Non-pigmented ciliary epithelial cell (primary cell): ENCODE measurements at regions not wholly inside any gene's neighbourhood (a gene's known extent, or its start where the extent isn't known, plus 50 kb on each side); places are given as distances from the start of the nearest gene placed in this dataset.
A peak's percentile ranks its signal among the peaks of the same experiment; 100 is the strongest.
"Not testable (repeated sequence)": the region's sequence is repeated elsewhere in the genome, so short reads cannot be mapped to it uniquely, and the experiment has no call there.

ENCODE experiments used
- DNase-seq: peaks from one replicate; pipeline ENCODE4 v3.0.0-alpha.2; 2010; ENCODE audit warnings: low read depth

DNA sequence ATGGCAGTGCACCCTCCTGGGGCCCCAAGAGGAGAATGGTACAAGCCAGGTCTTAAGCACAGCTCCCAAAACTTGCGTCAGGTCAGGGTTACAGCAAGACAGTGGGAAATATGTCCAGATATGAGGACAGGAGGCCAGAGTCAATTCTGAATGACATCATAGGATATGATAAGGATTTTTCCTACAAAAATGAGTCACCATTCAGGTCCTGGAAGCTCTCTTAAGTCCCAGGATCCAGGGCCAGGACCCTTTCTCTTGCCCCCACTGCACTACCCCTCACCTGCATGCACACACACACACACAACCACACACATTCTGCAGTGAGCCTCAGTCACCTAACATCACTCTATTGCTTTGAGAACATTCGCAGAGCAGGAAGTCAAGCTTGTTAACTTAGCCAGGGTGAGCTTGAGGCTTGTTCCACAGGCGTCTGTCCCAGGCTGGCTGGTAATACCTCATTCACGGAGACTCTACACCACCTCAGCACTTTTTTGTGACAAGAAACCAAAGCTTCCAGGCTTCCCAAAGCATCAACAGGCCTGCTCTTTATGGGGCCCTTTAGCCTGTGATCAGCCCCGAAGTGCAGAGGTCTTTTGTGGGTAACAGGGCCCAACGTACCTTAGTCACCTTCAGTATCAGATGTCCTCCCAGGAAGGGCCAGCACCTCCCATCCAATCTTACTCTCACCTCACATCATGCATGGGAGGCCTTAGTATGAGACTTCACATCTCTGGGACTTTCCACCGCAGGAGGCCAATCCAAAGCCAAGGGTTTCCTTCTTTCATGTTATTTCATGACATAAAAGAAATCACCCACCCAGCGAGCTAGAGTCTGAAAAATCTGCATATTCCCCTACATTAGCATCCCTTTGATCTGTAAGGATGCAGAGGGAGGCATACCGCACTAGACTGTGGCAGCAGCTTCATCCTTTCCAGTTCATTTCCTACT, 74.0 kb upstream of the LIPC start:
- DNase-seq, result no peak

DNA sequence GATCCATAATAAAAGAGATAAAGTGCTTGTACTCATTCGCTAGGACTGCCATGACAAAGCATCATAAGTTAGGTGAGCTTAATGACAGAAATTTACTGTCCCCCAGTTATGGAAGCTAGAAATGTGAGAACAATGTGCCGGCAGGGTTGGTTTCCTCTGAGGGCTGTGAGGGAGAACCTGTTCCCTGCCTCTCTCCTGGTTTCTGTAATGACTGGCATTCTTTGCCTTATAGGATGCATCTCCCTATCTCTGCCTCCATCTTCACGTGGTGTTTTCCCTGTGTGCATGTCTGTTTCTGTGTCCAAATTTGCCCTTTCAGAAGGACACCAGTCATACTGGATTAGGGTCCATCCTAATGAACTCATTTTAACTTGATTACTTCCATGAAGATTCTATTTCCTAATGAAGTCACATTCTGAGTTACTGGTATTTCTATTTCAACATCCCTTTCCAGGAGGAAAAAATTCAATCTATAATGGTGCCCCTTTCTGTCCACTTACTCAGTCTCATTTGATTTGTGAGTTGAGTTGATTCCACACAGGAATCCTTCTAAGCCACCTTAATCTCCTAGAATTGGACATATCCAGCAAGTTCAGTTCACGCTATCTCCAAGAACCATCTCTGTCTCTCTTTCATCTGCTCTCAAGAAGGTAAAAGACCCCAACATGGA, 71.2 kb upstream of the LIPC start:
- DNase-seq, result no peak

DNA sequence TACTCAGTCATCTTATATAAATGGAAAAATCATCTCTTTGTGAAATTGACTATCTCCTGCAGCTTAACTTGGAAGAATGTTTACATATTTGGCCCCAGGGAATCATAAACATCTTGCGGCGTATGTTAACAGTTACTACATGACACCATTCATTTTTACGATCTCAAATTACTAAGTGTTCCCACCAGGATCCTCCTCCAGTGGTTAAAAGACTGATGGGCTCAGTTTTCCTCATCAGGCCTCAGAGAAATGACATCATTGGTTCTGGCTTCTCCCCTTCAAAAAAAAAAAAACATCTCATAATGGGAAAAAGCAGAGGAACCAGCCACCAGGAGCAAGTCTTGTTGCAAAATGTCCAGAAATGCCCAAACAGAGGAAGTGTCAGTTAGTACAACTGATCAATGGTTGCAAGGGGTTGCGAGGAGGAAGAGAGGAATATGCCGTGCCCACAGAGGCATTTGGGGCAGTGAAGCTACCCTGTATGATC, 70.5 kb upstream of the LIPC start:
- peak; percentile 68 for DNase-seq

DNA sequence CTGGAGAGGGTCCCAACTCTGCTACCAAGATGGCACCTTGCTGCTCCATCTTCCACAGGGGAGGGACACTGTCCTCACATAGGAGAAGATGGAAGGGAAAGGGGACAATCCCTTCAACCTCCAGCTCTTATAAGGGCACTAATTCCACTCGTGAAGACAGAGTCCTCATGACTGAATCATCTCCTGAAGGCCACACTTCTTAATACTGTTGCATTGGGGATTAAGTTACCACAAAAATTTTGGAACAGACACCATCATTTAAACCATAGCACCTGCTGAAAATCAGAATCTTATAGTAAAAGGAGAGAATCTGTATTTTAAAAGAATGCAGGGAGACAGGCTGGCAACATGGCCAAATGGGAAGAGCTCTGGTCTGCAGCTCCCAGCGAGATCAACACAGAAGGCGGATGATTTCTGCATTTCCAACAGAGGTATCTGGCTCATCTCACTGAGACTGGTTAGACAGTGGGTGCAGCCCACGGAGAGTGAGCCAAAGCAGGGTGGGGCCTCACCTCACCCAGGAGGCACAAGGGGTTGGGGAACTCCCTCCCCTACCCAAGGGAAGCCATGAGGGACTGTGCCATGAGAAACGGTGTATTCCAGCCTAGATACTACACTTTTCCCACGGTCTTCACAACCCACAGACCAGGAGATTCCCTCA, 69.4 kb upstream of the LIPC start:
- no peak for DNase-seq

DNA sequence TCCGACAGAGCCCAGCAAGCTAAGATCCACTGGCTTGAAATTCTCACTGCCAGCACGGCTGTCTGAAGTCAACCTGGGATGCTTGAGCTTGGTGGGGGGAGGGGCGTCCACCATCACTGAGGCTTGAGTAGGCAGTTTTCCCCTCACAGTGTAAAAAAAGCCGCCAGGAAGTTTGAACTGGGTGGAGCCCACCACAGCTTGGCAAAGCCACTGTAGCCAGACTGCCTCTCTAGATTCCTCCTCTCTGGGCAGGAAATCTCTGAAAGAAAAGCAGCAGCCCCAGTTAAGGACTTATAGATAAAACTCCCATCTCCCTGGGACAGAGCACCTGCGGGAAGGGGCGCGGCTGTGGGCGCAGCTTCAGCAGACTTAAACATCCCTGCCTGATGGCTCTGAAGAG, 68.7 kb upstream of the LIPC start:
- DNase-seq, result not testable (repeated sequence)

DNA sequence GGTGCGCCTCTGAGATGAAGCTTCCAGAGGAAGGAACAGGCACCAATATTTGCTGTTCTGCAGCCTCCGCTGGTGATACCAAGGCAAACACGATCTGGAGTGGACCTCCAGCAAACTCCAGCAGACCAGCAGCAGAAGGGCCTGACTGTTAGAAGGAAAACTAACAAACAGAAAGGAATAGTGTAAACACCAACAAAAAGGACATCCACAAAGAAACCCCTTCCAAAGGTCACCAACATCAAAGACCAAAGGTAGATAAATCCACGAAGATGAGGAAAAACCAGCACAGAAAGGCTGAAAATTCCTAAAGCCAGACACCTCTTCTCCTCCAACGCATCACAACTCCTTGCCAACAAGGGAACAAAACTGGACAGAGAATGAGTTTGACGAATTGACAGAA, 68.1 kb upstream of the LIPC start:
- DNase-seq, result not testable (repeated sequence)

DNA sequence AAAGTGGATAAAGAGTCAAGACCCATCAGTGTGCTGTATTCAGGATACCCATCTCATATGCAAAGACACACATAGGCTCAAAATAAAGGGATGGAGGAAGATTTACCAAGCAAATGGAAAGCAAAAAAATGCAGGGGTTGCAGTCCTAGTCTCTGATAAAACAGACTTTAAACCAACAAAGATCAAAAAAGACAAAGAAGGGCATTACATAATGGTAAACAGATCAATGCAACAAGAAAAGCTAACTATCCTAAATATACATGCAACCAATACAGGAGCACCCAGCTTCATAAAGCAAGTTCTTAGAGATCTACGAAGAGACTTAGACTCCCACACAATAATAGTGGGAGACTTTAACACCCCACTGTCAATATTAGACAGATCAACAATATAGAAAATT, 66.7 kb upstream of the LIPC start:
- not testable (repeated sequence) for DNase-seq

DNA sequence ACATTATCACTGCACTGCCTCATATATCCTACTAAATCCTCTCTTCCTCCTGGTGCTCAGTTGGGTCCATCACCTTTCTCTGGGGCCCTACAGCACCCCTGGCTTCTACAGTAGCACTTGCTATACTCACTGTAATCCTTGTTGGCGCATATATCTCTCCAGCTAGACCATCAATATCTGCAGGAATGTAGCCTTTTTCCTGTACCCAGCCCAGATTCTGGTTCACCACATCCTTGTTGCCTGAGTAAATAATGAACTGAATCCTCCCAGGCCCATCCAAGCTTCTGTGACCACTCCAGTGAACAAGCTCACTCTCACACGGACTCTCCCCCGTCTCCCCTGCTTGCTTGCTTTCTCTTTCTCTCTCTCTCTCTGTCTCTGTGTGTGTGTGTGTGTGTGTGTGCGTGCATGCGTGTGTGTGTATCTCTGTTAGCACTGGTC, 62.5 kb upstream of the LIPC start:
- DNase-seq, result no peak

DNA sequence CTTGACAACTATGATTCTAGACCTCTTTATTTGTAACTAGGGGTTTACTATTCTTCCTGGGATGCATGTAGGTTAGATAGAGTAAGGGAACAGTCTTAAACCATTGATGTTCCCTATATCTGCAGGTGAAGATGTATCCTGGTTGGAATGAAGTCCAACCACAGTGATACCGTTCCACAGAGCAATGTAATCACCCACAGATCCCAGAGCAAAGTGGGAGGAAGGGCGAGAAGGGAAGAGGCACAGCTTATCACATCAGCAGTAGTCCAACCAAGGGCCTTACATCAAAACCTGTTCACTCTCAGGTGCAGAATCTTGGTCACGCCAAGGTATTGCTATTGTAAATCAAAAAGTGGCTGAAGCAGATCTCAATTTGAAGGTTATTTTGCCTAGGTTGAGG, 61.8 kb upstream of the LIPC start:
- no peak for DNase-seq

DNA sequence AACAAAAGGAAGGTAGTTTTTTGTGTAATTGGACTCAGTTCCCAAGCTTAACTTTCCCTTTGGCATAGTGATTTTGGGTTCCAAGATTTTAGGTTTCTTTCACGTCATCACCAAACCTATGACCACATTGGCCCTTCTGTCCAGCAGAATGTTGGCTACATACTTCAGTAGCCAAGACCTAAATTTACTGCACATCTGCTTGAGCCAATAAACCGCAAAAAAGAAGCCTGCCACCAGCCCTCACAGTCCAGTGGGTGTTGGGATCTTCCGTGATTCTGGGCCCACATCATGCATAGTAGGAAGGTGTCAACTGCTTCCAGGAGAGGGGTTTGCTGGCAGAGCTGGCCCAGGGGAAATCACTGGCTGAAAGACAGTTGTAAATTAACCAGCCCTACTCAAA, 57.6 kb upstream of the LIPC start:
- no peak for DNase-seq

DNA sequence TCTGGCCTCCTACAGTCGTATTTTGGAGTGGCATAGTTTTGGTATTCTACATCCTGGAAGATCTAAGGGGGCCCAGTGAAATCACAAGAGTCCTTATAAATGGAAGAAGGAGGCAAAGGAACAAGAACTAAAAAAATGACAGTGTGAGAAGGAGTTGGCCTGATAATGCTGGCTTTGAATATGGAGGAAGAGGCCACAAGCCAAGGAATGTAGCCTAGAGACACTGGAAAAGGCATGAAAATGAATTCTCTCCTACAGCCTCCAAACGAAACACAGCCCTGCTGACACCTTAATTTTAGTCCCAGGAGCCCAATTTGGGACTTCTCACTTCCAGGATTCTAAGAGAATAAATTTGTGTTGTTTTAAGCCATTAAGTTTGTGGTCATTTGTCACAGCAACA, 54.6 kb upstream of the LIPC start:
- no peak for DNase-seq

DNA sequence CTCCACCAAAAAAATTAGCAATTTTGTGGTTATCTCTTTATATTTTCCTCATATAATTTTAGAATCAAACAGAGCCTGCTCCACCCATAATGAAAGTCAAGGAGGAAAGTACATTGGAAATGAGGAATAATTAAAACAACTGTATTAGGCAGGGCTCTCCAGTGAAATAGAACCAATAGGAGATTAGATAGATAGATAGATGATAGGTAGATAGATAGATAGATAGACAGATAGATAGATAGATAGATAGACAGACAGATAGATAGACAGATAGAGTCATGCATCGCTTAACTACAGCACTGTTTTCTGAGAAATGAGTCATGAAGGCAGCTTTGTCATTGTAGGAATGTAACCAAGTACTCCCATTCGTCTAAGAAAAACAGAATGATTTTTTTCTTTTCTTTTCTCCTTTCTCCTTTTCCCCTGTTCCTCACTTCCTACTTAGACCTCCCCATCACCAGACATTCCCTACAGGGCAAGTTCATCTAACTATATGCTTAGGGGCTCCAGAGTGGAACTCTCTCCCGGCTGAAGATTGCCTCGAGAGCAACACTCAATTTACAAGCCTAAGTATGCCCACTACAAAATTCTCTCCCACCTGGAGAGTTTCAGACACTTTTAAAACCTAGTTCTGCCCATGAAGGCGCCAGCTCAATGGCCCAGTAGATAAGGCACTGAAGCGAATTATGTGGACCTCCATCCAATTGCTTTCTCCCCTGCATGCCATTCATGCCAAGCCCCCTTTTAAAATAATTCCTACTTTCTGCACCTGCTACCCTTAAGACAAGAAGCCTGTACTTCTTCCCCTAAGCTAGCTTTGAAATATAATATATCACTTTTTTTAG, 53.3 kb upstream of the LIPC start:
- no peak for DNase-seq

DNA sequence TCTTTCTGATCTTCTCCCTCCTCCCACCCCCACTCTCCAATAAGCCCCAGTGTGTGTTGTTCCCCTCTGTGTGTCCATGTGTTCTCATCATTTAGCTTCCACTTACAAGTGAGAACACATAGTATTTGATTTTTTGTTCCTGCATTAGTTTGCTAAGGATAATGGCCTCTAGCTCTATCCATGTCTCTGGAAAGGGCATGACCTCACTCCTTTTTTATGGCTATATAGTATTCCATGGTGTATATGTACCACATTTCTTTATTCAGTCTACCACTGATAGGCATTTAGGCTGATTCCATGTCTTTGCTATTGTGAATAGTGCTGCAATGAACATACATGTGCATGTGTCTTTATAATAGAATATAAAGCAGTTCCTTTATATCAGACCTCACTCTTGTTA, 52.3 kb upstream of the LIPC start:
- DNase-seq, result not testable (repeated sequence)

DNA sequence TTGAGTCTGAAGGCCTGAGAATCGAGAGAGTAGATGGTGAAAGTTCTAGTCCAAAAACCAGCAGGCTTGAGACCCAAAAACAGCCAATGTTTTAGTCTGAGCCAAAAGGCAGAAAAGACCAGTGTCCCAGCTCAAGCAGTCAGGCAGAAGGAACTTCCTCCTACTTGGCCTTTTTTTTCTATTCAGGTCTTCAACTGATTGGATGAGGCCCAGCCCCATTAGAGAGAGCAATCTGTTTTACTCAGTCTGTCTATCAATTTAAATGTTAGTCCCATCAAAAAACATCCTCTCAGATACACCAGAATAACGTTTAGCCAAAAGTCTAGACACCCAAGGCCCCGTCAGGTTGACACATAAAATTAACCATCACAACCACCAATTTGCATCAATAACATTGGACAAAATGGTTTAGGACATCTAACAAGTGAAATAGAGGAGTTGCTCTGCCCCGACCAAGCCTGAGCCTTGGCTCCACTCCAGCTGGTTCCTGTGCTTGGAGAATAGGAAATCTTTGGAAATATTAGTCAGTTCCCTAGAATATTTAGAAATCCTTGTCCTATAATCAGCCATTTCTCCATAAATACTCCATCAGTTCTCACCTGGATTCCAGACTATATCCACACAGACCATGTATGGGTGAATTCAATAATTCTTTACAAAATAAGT, 51.4 kb upstream of the LIPC start:
- DNase-seq, result no peak

DNA sequence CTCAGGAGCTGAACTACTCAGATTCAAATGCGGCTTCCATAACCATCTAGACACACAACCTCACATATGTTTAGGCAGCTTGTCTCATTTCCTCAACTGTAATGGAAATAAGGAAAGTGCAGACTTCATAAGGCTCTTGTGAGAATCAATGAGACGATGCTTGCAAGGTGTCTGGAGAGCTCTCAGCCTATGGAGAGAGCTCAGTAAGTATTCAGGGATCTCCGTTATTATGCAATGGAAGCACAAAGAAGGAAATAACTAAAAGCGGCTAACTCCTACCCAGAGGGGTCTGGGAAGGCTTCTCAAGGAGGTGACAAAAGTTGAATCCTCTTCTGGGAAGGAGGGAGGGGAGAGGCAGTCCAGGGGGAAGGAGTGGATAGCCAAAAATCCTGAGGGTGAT, 50.1 kb upstream of the LIPC start:
- no peak for DNase-seq
